Keratinocyte (primary cell): ENCODE measurements at regions not wholly inside any gene's neighbourhood (a gene's known extent, or its start where the extent isn't known, plus 50 kb on each side); places are given as distances from the start of the nearest gene placed in this dataset.

Experiments
- EZH2 ChIP-seq: IDR thresholded peaks from one replicate; pipeline ENCODE4 v1.6.1; 2012; ENCODE audit warnings: inconsistent platforms, mild to moderate bottlenecking, low read length, moderate library complexity
- TF ChIP-seq, protein P1 (sequence below), 3 experiments: IDR thresholded peaks in 1 of 3; conservative IDR thresholded peaks in 1 of 3; optimal IDR thresholded peaks in 1 of 3; 2 replicates in 2 of 3; 3 replicates in 1 of 3; pipeline versions ENCODE3 to v1.5.1; 2011; ENCODE audit warnings: low read length in 3 of 3, mild to moderate bottlenecking in 3 of 3, moderate library complexity in 2 of 3, control low read depth in 1 of 3, inconsistent platforms in 1 of 3; ENCODE audit not compliant: insufficient read depth in 2 of 3; ENCODE audit errors: extremely low read depth in 1 of 3

DNA sequence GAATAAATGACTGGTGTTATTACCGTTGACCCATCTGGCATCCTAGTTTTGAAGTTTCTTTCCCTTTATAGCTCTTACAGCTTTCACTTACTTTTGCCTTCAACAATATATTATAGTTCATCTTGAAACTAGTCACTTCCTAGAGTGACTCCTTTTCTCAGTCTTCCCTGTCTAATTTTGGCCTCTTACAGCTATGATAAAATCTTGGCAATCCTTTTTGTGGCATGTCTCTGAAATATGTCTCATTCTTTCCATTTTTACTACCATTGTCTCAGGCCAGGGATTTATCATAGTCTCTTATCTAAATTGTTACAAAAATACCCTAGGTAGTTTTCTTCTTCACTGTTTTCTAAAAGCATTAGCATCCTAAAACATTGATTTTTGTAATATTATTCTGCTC is 621.3 kb upstream of the ZNF608 start:
- TF ChIP-seq, protein P1, sequence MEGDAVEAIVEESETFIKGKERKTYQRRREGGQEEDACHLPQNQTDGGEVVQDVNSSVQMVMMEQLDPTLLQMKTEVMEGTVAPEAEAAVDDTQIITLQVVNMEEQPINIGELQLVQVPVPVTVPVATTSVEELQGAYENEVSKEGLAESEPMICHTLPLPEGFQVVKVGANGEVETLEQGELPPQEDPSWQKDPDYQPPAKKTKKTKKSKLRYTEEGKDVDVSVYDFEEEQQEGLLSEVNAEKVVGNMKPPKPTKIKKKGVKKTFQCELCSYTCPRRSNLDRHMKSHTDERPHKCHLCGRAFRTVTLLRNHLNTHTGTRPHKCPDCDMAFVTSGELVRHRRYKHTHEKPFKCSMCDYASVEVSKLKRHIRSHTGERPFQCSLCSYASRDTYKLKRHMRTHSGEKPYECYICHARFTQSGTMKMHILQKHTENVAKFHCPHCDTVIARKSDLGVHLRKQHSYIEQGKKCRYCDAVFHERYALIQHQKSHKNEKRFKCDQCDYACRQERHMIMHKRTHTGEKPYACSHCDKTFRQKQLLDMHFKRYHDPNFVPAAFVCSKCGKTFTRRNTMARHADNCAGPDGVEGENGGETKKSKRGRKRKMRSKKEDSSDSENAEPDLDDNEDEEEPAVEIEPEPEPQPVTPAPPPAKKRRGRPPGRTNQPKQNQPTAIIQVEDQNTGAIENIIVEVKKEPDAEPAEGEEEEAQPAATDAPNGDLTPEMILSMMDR (optimal IDR thresholded peaks at IDR 0.05 in 1 of 3, IDR thresholded peaks at IDR 0.05 in 1 of 3, conservative IDR thresholded peaks at IDR 0.05 in 1 of 3; ENCODE audit: extremely low read depth in 1 of 3, insufficient read depth in 2 of 3, low read length in 3 of 3) = no peak
- TF ChIP-seq EZH2 = no peak
